SK-N-SH treated with all-trans-retinoic acid at 6 μM for 48 hours (cell line): ENCODE measurements at regions not wholly inside any gene's neighbourhood (a gene's known extent, or its start where the extent isn't known, plus 50 kb on each side); places are given as distances from the start of the nearest gene placed in this dataset.

ENCODE experiments used
- ATAC-seq: fragments of 200-7000 bp; cut with Tn5 transposase; 3 replicates; pipeline ENCODE4 v1.9.1; 2020; ENCODE audit warnings: mild to moderate bottlenecking, moderate library complexity
- ARNTL ChIP-seq: fragments of 450-650 bp; formaldehyde crosslinking; IDR thresholded peaks from 2 replicates; pipeline ENCODE4 v1.5.0; 2020; ENCODE audit warnings: low read depth, mild to moderate bottlenecking, moderate library complexity, borderline replicate concordance
- BACH2 ChIP-seq: fragments of 250-450 bp; sonication (Bioruptor Pico); IDR thresholded peaks from 2 replicates; pipeline ENCODE4 v1.9.0; 2021; ENCODE audit warnings: mild to moderate bottlenecking, borderline replicate concordance
- CSDC2 ChIP-seq: fragments of 250-450 bp; sonication (Bioruptor Pico); IDR thresholded peaks from 2 replicates; pipeline ENCODE4 v1.5.0; 2020; ENCODE audit warnings: mild to moderate bottlenecking, moderate library complexity
- ESRRG ChIP-seq: fragments of 250-450 bp; sonication (Bioruptor Pico); IDR thresholded peaks from 2 replicates; pipeline ENCODE4 v1.6.1; 2021; ENCODE audit warnings: mild to moderate bottlenecking
- GLIS3 ChIP-seq: fragments of 250-450 bp; sonication (Bioruptor Pico); IDR thresholded peaks from 2 replicates; pipeline ENCODE4 v1.5.0; 2020; ENCODE audit warnings: mild to moderate bottlenecking, moderate library complexity
- ISL1 ChIP-seq: fragments of 250-450 bp; sonication (Bioruptor Pico); IDR thresholded peaks from 2 replicates; pipeline ENCODE4 v2.1.2; 2022; ENCODE audit warnings: mild to moderate bottlenecking, moderate library complexity
- PPARA ChIP-seq: fragments of 250-450 bp; sonication (Bioruptor Pico); IDR thresholded peaks from 2 replicates; pipeline ENCODE4 v1.5.0; 2020; ENCODE audit warnings: mild to moderate bottlenecking, borderline replicate concordance
- SNAI2 ChIP-seq: fragments of 250-450 bp; sonication (Bioruptor Pico); IDR thresholded peaks from 2 replicates; pipeline ENCODE4 v1.5.0; 2020; ENCODE audit warnings: mild to moderate bottlenecking, moderate library complexity
- TCF4 ChIP-seq: fragments of 250-450 bp; sonication (Bioruptor Pico); IDR thresholded peaks from 2 replicates; pipeline ENCODE4 v1.8.0; 2021; ENCODE audit warnings: mild to moderate bottlenecking, moderate library complexity, borderline replicate concordance
- TOX ChIP-seq: fragments of 250-450 bp; sonication (Bioruptor Pico); IDR thresholded peaks from 2 replicates; pipeline ENCODE4 v1.8.0; 2021; ENCODE audit warnings: mild to moderate bottlenecking, moderate library complexity, borderline replicate concordance
- ZFP3 ChIP-seq: fragments of 250-450 bp; sonication (Bioruptor Pico); IDR thresholded peaks from 2 replicates; pipeline ENCODE4 v1.5.0; 2020; ENCODE audit warnings: mild to moderate bottlenecking, moderate library complexity
- ZFP30 ChIP-seq: fragments of 450-650 bp; formaldehyde crosslinking; IDR thresholded peaks from 2 replicates; pipeline ENCODE4 v1.5.0; 2022; ENCODE audit warnings: mild to moderate bottlenecking, moderate library complexity
- ZNF565 ChIP-seq: fragments of 450-650 bp; formaldehyde crosslinking; conservative IDR thresholded peaks from 2 replicates; pipeline ENCODE4 v1.5.0; 2020; ENCODE audit warnings: low read depth, mild to moderate bottlenecking, moderate library complexity
- ZNF70 ChIP-seq: fragments of 450-650 bp; formaldehyde crosslinking; IDR thresholded peaks from 2 replicates; pipeline ENCODE4 v1.5.0; 2020; ENCODE audit warnings: mild to moderate bottlenecking, moderate library complexity
- ZNF8 ChIP-seq: fragments of 450-650 bp; formaldehyde crosslinking; IDR thresholded peaks from 2 replicates; pipeline ENCODE4 v1.5.0; 2020; ENCODE audit warnings: mild to moderate bottlenecking, moderate library complexity
- TF ChIP-seq, protein P1 (sequence below): fragments of 250-450 bp; sonication (Bioruptor Pico); IDR thresholded peaks from 2 replicates; pipeline ENCODE4 v1.5.1; 2020; ENCODE audit warnings: low read depth, mild to moderate bottlenecking, moderate library complexity
- TF ChIP-seq, protein P2 (sequence below): fragments of 250-450 bp; sonication (Bioruptor Pico); IDR thresholded peaks from 2 replicates; pipeline ENCODE4 v1.8.0; 2021; ENCODE audit warnings: low read depth, mild to moderate bottlenecking, moderate library complexity, borderline replicate concordance
- TF ChIP-seq, protein P3 (sequence below): fragments of 250-450 bp; sonication (Bioruptor Pico); IDR thresholded peaks from 2 replicates; pipeline ENCODE4 v1.5.1; 2021; ENCODE audit warnings: mild to moderate bottlenecking, moderate library complexity
- TF ChIP-seq, protein P4 (sequence below): fragments of 250-450 bp; sonication (Bioruptor Pico); IDR thresholded peaks from 2 replicates; pipeline ENCODE4 v1.8.0; 2020; ENCODE audit warnings: mild to moderate bottlenecking, moderate library complexity, borderline replicate concordance

DNA sequence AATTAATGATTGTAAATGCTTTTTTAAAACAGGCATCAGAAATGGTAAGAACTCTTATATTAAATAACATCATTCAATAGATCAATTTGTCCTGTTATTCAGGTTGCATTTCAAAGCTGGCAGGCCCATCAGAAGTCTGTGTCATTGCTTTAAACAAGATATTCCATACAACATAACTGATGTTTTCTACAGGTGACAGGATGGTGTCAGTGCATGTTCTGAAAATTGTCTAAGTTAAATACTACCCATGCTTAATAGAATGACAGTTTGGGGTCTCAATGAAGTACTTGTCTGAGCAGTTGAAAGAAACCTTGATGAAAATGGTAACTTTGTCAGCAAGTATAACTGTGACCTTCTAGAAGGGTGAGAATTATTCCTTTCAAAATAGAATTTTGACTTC lies 263.2 kb downstream of the ISL1 start (continued):
- TF ChIP-seq ZNF565 (CRISPR knock-in tag) (no peak), GLIS3 (CRISPR knock-in tag) (no peak), PPARA (CRISPR knock-in tag) (no peak)
- TF ChIP-seq, protein P1, sequence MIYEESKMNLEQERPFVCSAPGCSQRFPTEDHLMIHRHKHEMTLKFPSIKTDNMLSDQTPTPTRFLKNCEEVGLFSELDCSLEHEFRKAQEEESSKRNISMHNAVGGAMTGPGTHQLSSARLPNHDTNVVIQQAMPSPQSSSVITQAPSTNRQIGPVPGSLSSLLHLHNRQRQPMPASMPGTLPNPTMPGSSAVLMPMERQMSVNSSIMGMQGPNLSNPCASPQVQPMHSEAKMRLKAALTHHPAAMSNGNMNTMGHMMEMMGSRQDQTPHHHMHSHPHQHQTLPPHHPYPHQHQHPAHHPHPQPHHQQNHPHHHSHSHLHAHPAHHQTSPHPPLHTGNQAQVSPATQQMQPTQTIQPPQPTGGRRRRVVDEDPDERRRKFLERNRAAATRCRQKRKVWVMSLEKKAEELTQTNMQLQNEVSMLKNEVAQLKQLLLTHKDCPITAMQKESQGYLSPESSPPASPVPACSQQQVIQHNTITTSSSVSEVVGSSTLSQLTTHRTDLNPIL: no peak

DNA sequence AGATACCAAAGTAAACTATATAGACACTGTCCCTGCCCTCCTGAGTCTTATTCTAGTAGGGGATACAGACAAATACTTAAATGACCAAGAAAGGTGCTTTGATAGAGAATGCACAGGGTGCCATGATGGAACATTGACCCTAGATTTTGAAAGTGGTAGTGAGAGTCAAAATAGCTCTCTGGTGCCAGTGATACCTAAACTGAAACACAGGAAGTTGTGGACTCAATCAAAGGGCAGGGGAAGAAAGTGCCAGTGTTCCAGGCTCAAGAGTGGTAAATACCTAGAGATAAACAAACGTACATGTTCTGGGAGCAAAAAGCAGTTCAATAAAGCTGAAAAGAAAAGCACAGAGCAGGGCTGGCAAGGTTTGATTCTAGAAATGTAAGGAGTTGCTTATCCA lies 267.6 kb downstream of the ISL1 start:
- TF ChIP-seq ZNF8 (CRISPR knock-in tag) (no peak), TCF4 (no peak), SNAI2 (CRISPR knock-in tag) (no peak), ARNTL (CRISPR knock-in tag) (no peak), ZNF565 (CRISPR knock-in tag) (no peak), ZNF70 (CRISPR knock-in tag) (no peak), ESRRG (no peak), CSDC2 (CRISPR knock-in tag) (no peak), BACH2 (CRISPR knock-in tag) (no peak), TOX (CRISPR knock-in tag) (no peak), ISL1 (CRISPR knock-in tag) (no peak)
- TF ChIP-seq, protein P2, sequence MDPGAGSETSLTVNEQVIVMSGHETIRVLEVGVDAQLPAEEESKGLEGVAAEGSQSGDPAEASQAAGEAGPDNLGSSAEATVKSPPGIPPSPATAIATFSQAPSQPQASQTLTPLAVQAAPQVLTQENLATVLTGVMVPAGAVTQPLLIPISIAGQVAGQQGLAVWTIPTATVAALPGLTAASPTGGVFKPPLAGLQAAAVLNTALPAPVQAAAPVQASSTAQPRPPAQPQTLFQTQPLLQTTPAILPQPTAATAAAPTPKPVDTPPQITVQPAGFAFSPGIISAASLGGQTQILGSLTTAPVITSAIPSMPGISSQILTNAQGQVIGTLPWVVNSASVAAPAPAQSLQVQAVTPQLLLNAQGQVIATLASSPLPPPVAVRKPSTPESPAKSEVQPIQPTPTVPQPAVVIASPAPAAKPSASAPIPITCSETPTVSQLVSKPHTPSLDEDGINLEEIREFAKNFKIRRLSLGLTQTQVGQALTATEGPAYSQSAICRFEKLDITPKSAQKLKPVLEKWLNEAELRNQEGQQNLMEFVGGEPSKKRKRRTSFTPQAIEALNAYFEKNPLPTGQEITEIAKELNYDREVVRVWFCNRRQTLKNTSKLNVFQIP (CRISPR knock-in tag): no peak
- TF ChIP-seq, protein P3, sequence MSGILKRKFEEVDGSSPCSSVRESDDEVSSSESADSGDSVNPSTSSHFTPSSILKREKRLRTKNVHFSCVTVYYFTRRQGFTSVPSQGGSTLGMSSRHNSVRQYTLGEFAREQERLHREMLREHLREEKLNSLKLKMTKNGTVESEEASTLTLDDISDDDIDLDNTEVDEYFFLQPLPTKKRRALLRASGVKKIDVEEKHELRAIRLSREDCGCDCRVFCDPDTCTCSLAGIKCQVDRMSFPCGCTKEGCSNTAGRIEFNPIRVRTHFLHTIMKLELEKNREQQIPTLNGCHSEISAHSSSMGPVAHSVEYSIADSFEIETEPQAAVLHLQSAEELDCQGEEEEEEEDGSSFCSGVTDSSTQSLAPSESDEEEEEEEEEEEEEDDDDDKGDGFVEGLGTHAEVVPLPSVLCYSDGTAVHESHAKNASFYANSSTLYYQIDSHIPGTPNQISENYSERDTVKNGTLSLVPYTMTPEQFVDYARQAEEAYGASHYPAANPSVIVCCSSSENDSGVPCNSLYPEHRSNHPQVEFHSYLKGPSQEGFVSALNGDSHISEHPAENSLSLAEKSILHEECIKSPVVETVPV: no peak
- TF ChIP-seq, all 23 proteins: peak for 0
- ATAC-seq: no peak

DNA sequence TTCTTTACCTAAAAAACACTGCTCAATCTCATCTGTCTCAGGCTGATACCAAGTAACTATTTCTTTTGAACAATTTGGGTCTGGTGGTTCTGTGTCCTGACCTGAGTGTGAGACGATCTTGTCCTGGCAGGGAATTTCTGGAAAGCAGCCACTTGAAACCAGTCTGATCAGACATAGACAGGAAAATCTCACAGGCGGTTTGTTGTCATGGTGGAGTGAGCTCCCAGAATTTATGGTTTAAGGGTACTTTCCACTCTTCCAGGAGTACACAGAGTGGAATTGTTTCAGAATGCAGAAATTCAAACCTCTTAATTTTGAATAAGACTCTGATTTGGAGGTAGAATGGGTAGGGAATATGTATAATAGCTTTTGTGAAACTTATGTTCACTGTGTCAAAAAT lies 268.2 kb downstream of the ISL1 start:
- peak; percentile 53 for ATAC-seq
- TF ChIP-seq PPARA (CRISPR knock-in tag) (no peak), ISL1 (CRISPR knock-in tag) (no peak), ZFP30 (CRISPR knock-in tag) (no peak), SNAI2 (CRISPR knock-in tag) (no peak)
- TF ChIP-seq, protein P4, sequence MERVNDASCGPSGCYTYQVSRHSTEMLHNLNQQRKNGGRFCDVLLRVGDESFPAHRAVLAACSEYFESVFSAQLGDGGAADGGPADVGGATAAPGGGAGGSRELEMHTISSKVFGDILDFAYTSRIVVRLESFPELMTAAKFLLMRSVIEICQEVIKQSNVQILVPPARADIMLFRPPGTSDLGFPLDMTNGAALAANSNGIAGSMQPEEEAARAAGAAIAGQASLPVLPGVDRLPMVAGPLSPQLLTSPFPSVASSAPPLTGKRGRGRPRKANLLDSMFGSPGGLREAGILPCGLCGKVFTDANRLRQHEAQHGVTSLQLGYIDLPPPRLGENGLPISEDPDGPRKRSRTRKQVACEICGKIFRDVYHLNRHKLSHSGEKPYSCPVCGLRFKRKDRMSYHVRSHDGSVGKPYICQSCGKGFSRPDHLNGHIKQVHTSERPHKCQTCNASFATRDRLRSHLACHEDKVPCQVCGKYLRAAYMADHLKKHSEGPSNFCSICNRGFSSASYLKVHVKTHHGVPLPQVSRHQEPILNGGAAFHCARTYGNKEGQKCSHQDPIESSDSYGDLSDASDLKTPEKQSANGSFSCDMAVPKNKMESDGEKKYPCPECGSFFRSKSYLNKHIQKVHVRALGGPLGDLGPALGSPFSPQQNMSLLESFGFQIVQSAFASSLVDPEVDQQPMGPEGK: no peak

DNA sequence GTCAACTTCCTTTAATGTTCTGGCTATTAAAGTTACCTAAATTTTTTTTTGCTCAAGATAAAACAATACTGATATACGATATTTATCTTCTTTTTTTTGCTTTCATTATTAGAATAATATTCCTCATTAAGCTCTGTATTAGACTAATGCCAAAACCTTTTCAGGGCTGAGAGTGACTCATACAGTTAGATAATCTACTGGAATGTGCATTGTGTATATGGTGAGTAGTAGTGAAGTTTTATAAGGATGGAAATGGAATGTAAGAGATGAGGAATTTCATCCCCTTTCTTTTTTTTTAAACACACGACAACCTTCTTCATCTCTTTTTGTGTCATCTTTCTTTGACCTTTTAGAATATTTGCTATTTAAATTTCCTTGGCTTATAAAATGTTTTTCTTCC lies 268.6 kb downstream of the ISL1 start:
- ATAC-seq: peak; percentile 94
- peak; percentile 67 for TF ChIP-seq ISL1 (CRISPR knock-in tag)
- no peak for TF ChIP-seq BACH2 (CRISPR knock-in tag)
- TF ChIP-seq ZFP3 (CRISPR knock-in tag): no peak

DNA sequence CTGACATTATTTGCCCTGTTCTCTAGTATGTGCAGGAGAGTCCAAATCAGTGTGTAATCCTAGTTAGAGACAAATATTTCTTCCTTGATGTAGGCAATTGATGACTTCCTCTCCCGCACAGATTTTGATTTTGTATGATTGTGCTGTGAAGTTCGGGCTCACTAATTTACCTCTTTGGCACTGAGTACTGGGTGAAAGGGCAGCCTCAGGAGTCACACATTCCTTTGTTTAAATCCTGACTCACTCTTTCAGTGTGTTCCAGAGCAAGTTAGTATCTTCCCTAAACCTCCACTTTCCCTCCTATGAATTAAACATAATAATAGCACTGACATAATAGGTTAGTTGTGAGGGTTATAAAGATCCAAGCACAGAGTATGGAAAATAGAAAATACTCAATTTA lies 269.7 kb downstream of the ISL1 start:
- TF ChIP-seq GLIS3 (CRISPR knock-in tag) (no peak), ISL1 (CRISPR knock-in tag) (peak; percentile 25; the same call in 1 of the 2 replicates)
- TF ChIP-seq, all 23 proteins: peak for 1
- ATAC-seq: peak; percentile 63
